ENCODE measurements at regions not wholly inside any gene's neighbourhood (a gene's known extent, or its start where the extent isn't known, plus 50 kb on each side); places are given as distances from the start of the nearest gene placed in this dataset.

DNA sequence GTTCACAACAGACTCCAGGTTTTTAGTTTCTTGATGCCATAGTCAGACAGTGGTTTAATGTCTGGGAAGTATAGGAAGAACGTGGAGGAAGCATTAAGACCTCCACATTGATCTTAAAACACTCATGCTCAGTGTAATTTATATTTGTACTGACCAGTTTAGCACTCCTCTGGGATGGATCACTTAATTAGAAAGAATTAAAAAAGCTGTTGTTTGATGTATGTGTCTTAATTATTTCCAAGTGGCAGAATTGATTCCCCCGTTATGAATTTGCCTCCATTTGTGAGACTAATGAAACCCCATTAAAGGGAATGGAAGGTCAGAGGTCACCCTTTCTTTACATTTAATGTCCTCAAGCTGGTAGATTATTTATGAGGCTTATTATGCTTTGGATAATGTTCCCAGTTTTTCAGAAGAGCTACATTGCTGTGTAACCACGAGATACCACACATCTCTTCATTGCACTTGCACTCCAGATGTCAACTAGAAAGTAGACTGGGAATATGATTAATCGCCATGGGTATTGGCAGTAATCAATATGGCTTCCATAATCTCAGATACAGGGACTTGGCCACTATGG, 270.0 kb upstream of the JAG1 start:
- no peaks in the 10 kb centered on the region for H3K9me3 ChIP-seq (ENCODE audit: control insufficient read depth in 2 of 2, low read length in 2 of 2)
- no peak overlapping the region for H3K4me3 ChIP-seq (ENCODE audit: low read length in 2 of 2)
- H3K36me3 ChIP-seq (ENCODE audit: control insufficient read depth in 2 of 2, insufficient read depth in 2 of 2, low read length in 2 of 2): no peaks in the 10 kb centered on the region
- H3K9ac ChIP-seq (ENCODE audit: low read depth in 1 of 2, low read length in 2 of 2): no peak overlapping the region
- H3K27me3 ChIP-seq (ENCODE audit: control insufficient read depth in 2 of 2, insufficient read depth in 2 of 2, low read length in 2 of 2): no peaks in the 10 kb centered on the region
- no peaks in the 10 kb centered on the region for H3K4me1 ChIP-seq (ENCODE audit: control insufficient read depth in 2 of 2, insufficient read depth in 2 of 2, low read length in 2 of 2)
- H3K27ac ChIP-seq (ENCODE audit: low read depth in 2 of 2, low read length in 2 of 2): no peak overlapping the region

- Histone ChIP-seq H3K4me3 (ENCODE audit: low read length in 2 of 2) (no peak overlapping the region), H3K36me3 (ENCODE audit: control insufficient read depth in 2 of 2, insufficient read depth in 2 of 2, low read length in 2 of 2) (no peaks in the 10 kb centered on the region), H3K27me3 (ENCODE audit: control insufficient read depth in 2 of 2, insufficient read depth in 2 of 2, low read length in 2 of 2) (no peaks in the 10 kb centered on the region), H3K4me1 (ENCODE audit: control insufficient read depth in 2 of 2, insufficient read depth in 2 of 2, low read length in 2 of 2) (no peaks in the 10 kb centered on the region), H3K9me3 (ENCODE audit: control insufficient read depth in 2 of 2, low read length in 2 of 2) (no peaks in the 10 kb centered on the region), H3K27ac (ENCODE audit: low read depth in 2 of 2, low read length in 2 of 2) (no peak overlapping the region), H3K9ac (ENCODE audit: low read depth in 1 of 2, low read length in 2 of 2) (no peak overlapping the region)
These were observed 272.5 kb upstream of the JAG1 start for GRCh38 chr20:10946124-10946880.

GRCh38 chr20:10947726-10948125, 273.9 kb upstream of the JAG1 start:
- no peak overlapping the region for H3K27ac ChIP-seq (ENCODE audit: low read depth in 2 of 2, low read length in 2 of 2)
- H3K27me3 ChIP-seq (ENCODE audit: control insufficient read depth in 2 of 2, insufficient read depth in 2 of 2, low read length in 2 of 2): no peaks in the 10 kb centered on the region
- no peaks in the 10 kb centered on the region for H3K9me3 ChIP-seq (ENCODE audit: control insufficient read depth in 2 of 2, low read length in 2 of 2)
- no peaks in the 10 kb centered on the region for H3K36me3 ChIP-seq (ENCODE audit: control insufficient read depth in 2 of 2, insufficient read depth in 2 of 2, low read length in 2 of 2)
- no peak overlapping the region for H3K9ac ChIP-seq (ENCODE audit: low read depth in 1 of 2, low read length in 2 of 2)
- H3K4me1 ChIP-seq (ENCODE audit: control insufficient read depth in 2 of 2, insufficient read depth in 2 of 2, low read length in 2 of 2): no peaks in the 10 kb centered on the region
- no peak overlapping the region for H3K4me3 ChIP-seq (ENCODE audit: low read length in 2 of 2)

GRCh38 chr20:10949930-10950783, 276.4 kb upstream of the JAG1 start:
- Histone ChIP-seq H3K36me3 (ENCODE audit: control insufficient read depth in 2 of 2, insufficient read depth in 2 of 2, low read length in 2 of 2) (no peaks in the 10 kb centered on the region), H3K9me3 (ENCODE audit: control insufficient read depth in 2 of 2, low read length in 2 of 2) (no peaks in the 10 kb centered on the region), H3K4me3 (ENCODE audit: low read length in 2 of 2) (no peak overlapping the region), H3K27ac (ENCODE audit: low read depth in 2 of 2, low read length in 2 of 2) (no peak overlapping the region), H3K9ac (ENCODE audit: low read depth in 1 of 2, low read length in 2 of 2) (no peak overlapping the region), H3K27me3 (ENCODE audit: control insufficient read depth in 2 of 2, insufficient read depth in 2 of 2, low read length in 2 of 2) (no peaks in the 10 kb centered on the region), H3K4me1 (ENCODE audit: control insufficient read depth in 2 of 2, insufficient read depth in 2 of 2, low read length in 2 of 2) (no peaks in the 10 kb centered on the region)

- Histone ChIP-seq H3K4me3 (ENCODE audit: low read length in 2 of 2) (no peak overlapping the region), H3K9ac (ENCODE audit: low read depth in 1 of 2, low read length in 2 of 2) (no peak overlapping the region), H3K27ac (ENCODE audit: low read depth in 2 of 2, low read length in 2 of 2) (no peak overlapping the region), H3K27me3 (ENCODE audit: control insufficient read depth in 2 of 2, insufficient read depth in 2 of 2, low read length in 2 of 2) (no peaks in the 10 kb centered on the region), H3K36me3 (ENCODE audit: control insufficient read depth in 2 of 2, insufficient read depth in 2 of 2, low read length in 2 of 2) (no peaks in the 10 kb centered on the region), H3K9me3 (ENCODE audit: control insufficient read depth in 2 of 2, low read length in 2 of 2) (no peaks in the 10 kb centered on the region), H3K4me1 (ENCODE audit: control insufficient read depth in 2 of 2, insufficient read depth in 2 of 2, low read length in 2 of 2) (no peaks in the 10 kb centered on the region)
These were observed 277.4 kb upstream of the JAG1 start for GRCh38 chr20:10951216-10951615.

GRCh38 chr20:10951904-10952303, 278.1 kb upstream of the JAG1 start:
- Histone ChIP-seq H3K9ac (ENCODE audit: low read depth in 1 of 2, low read length in 2 of 2) (no peak overlapping the region), H3K4me3 (ENCODE audit: low read length in 2 of 2) (no peak overlapping the region), H3K9me3 (ENCODE audit: control insufficient read depth in 2 of 2, low read length in 2 of 2) (no peaks in the 10 kb centered on the region), H3K27ac (ENCODE audit: low read depth in 2 of 2, low read length in 2 of 2) (no peak overlapping the region), H3K27me3 (ENCODE audit: control insufficient read depth in 2 of 2, insufficient read depth in 2 of 2, low read length in 2 of 2) (no peaks in the 10 kb centered on the region), H3K4me1 (ENCODE audit: control insufficient read depth in 2 of 2, insufficient read depth in 2 of 2, low read length in 2 of 2) (no peaks in the 10 kb centered on the region), H3K36me3 (ENCODE audit: control insufficient read depth in 2 of 2, insufficient read depth in 2 of 2, low read length in 2 of 2) (no peaks in the 10 kb centered on the region)

DNA sequence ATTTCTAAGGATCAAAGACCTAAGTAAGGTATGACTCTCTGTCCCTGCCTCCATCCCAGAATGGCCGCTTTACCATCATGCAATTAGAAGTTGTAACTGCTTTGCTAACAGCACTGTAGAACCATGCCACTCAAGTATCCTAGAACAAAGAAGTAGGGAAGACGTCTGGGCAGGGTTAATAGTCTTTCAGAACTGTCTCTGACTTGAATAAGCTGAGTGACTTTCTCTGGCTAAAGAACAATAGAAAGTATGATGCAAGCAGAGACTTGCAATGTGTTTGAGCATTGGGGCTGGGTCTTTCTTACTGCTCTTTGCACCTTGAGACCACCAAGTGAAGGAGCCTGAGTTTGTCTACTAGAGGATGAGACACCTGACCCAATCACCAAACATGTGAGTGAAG, 279.6 kb upstream of the JAG1 start:
- H3K9me3 ChIP-seq (ENCODE audit: control insufficient read depth in 2 of 2, low read length in 2 of 2): no peaks in the 10 kb centered on the region
- H3K4me3 ChIP-seq (ENCODE audit: low read length in 2 of 2): no peak overlapping the region
- H3K36me3 ChIP-seq (ENCODE audit: control insufficient read depth in 2 of 2, insufficient read depth in 2 of 2, low read length in 2 of 2): no peaks in the 10 kb centered on the region
- no peak overlapping the region for H3K9ac ChIP-seq (ENCODE audit: low read depth in 1 of 2, low read length in 2 of 2)
- H3K27me3 ChIP-seq (ENCODE audit: control insufficient read depth in 2 of 2, insufficient read depth in 2 of 2, low read length in 2 of 2): no peaks in the 10 kb centered on the region
- no peaks in the 10 kb centered on the region for H3K4me1 ChIP-seq (ENCODE audit: control insufficient read depth in 2 of 2, insufficient read depth in 2 of 2, low read length in 2 of 2)
- H3K27ac ChIP-seq (ENCODE audit: low read depth in 2 of 2, low read length in 2 of 2): no peak overlapping the region

DNA sequence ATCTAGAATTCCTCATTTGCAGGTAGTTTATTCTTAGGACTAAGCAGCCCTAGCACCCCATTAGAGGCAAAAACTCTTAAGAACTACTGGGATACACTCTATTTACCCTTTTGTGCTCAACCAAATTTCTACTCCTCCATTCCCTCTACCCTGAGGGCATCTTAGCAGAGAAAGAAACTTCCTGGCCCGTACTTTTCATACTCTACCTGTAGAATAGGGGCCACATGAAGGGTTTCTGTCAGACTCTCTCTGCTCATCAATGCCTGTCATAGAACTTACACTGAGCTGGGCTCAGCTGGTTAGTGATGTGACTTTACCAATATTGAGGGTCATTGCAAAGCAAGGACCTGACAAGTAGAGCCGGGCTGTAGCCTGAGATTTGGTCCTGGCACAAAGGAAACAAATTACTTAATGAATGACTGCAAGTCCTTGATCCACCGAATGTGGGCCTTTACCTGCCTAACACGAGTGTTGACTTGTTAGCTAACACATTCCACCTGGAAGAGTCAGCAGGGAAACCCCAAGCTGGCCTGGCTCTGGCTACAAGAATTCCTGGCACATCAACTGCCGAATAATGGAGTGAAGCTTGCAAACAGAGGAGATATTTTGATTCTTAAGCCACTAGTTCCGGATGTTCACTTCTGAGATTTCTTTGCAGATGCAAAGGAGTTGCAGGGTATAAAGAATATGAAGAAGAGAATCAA, 280.5 kb upstream of the JAG1 start:
- H3K36me3 ChIP-seq (ENCODE audit: control insufficient read depth in 2 of 2, insufficient read depth in 2 of 2, low read length in 2 of 2): no peaks in the 10 kb centered on the region

DNA sequence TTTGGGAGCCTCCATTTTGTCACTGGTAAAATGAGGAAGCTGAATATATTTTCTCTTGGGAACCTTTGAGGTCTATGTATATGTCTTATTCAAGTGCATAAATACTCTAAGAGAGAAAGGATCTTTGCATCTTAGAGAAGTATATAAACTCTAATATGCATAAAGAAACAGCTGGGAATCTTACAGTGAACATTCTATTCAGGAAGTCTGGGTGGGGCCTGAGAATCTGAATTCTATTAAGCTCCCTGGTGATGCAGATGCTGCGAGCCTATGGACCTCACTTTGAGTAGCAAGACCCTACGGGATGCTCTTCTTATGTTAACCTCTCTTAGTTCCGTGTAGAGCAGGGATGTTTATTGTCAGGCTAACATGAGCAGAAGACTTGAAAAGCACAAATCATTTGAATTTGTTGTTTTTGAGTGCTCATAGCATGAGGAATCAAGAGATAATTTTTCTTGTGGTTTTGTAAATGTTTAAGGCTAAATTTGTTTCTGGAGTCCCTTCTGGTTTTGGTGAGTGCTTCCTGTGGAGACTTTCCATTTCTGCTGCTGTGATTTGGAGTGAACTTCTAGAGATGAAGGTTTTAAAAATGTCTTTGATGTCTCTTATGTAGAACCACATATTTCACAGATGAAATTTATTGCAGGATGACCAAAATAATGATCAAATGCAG, 281.2 kb upstream of the JAG1 start:
- no peaks in the 10 kb centered on the region for H3K27me3 ChIP-seq (ENCODE audit: control insufficient read depth in 2 of 2, insufficient read depth in 2 of 2, low read length in 2 of 2)
- H3K27ac ChIP-seq (ENCODE audit: low read depth in 2 of 2, low read length in 2 of 2): no peak overlapping the region
- no peak overlapping the region for H3K4me3 ChIP-seq (ENCODE audit: low read length in 2 of 2)
- H3K36me3 ChIP-seq (ENCODE audit: control insufficient read depth in 2 of 2, insufficient read depth in 2 of 2, low read length in 2 of 2): no peaks in the 10 kb centered on the region
- H3K9ac ChIP-seq (ENCODE audit: low read depth in 1 of 2, low read length in 2 of 2): no peak overlapping the region
- no peaks in the 10 kb centered on the region for H3K4me1 ChIP-seq (ENCODE audit: control insufficient read depth in 2 of 2, insufficient read depth in 2 of 2, low read length in 2 of 2)
- no peaks in the 10 kb centered on the region for H3K9me3 ChIP-seq (ENCODE audit: control insufficient read depth in 2 of 2, low read length in 2 of 2)

More for the DNA sequence above, 280.5 kb upstream of the JAG1 start:
- Histone ChIP-seq H3K4me3 (ENCODE audit: low read length in 2 of 2) (no peak overlapping the region), H3K27me3 (ENCODE audit: control insufficient read depth in 2 of 2, insufficient read depth in 2 of 2, low read length in 2 of 2) (no peaks in the 10 kb centered on the region), H3K27ac (ENCODE audit: low read depth in 2 of 2, low read length in 2 of 2) (no peak overlapping the region), H3K9ac (ENCODE audit: low read depth in 1 of 2, low read length in 2 of 2) (no peak overlapping the region), H3K9me3 (ENCODE audit: control insufficient read depth in 2 of 2, low read length in 2 of 2) (no peaks in the 10 kb centered on the region), H3K4me1 (ENCODE audit: control insufficient read depth in 2 of 2, insufficient read depth in 2 of 2, low read length in 2 of 2) (no peaks in the 10 kb centered on the region)
